Esophagus squamous epithelium (tissue), 5 donors: ENCODE measurements at regions not wholly inside any gene's neighbourhood (a gene's known extent, or its start where the extent isn't known, plus 50 kb on each side); places are given as distances from the start of the nearest gene placed in this dataset.

Experiments
- DNase-seq: peaks from one replicate; lab custom pipeline; 2025; lab: John Stamatoyannopoulos, UW
- H3K27ac ChIP-seq, 4 donors: fragments of 200-600 bp; sonication (generic); one replicate each; pipeline ENCODE4 v1.5.1; 2016 to 2019; ENCODE audit warnings: mild to moderate bottlenecking in 1 of 4
- H3K27me3 ChIP-seq, 4 donors: fragments of 200-600 bp; sonication (generic); 1 replicate in 3 of 4; 2 replicates in 1 of 4; pipeline versions ENCODE4 v1.5.1 to v1.6.0; 2017 to 2021; ENCODE audit warnings: antibody characterized with exemption in 1 of 4
- H3K36me3 ChIP-seq, 3 donors: fragments of 200-600 bp; sonication (generic); one replicate each; pipeline ENCODE4 v1.5.1; 2016 to 2019
- H3K4me1 ChIP-seq, 3 donors: fragments of 200-600 bp; sonication (generic); one replicate each; pipeline ENCODE4 v1.5.1; 2017 to 2019
- H3K4me3 ChIP-seq, 4 donors: fragments of 200-600 bp; sonication (generic); 1 replicate in 3 of 4; 2 replicates in 1 of 4; pipeline ENCODE4 v1.5.1; 2016 to 2019; ENCODE audit warnings: mild to moderate bottlenecking in 2 of 4, moderate library complexity in 1 of 4
- H3K9me3 ChIP-seq, 3 donors: fragments of 200-600 bp; sonication (generic); one replicate each; pipeline ENCODE4 v1.5.1; 2016 to 2019
- POLR2A ChIP-seq, 4 donors: fragments of 450-650 bp; IDR thresholded peaks; one replicate each; pipeline ENCODE4 v1.6.1; 2017; ENCODE audit warnings: antibody characterized with exemption in 4 of 4, mild to moderate bottlenecking in 4 of 4, moderate library complexity in 3 of 4
- intact Hi-C: fragments of 100-400 bp; cut with DNase I; formaldehyde crosslinking; loops from one replicate; pipeline ENCODE4 v1.15.0; 2022
- TF ChIP-seq, protein P1 (sequence below), 6 experiments: fragments of 450-650 bp in 4 of 6; fragments of 200-600 bp in 2 of 6; sonication (generic) in 2 of 6; IDR thresholded peaks; one replicate each; pipeline ENCODE4 v1.5.1; 2016 to 2019; ENCODE audit warnings: antibody characterized with exemption in 6 of 6, mild to moderate bottlenecking in 4 of 6, moderate library complexity in 4 of 6
- donor health status: DM: yes; HTN: yes; CAD: no.

DNA sequence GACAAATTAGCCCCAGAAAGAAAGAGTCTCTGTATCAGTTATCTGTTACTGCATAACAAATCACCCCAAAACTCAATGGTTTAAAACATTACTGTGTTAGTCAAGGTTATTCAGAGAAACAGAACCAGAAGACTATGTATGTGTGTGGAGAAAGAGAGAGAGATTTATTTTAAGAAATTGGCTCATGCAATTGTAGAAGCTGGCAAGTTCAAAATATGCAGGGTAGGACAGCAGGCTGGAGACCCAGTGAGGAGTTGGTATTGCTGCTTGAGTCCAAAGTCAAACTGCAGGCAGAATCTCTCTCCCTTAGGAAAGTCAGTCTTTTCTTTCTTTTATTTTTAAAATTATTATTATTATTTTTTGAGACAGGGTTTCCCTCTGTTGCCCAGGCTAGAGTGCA is 50.2 kb upstream of the TNR start:
- TF ChIP-seq, protein P1, sequence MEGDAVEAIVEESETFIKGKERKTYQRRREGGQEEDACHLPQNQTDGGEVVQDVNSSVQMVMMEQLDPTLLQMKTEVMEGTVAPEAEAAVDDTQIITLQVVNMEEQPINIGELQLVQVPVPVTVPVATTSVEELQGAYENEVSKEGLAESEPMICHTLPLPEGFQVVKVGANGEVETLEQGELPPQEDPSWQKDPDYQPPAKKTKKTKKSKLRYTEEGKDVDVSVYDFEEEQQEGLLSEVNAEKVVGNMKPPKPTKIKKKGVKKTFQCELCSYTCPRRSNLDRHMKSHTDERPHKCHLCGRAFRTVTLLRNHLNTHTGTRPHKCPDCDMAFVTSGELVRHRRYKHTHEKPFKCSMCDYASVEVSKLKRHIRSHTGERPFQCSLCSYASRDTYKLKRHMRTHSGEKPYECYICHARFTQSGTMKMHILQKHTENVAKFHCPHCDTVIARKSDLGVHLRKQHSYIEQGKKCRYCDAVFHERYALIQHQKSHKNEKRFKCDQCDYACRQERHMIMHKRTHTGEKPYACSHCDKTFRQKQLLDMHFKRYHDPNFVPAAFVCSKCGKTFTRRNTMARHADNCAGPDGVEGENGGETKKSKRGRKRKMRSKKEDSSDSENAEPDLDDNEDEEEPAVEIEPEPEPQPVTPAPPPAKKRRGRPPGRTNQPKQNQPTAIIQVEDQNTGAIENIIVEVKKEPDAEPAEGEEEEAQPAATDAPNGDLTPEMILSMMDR (IDR thresholded peaks at IDR 0.05) = no peak
- TF ChIP-seq POLR2A (IDR thresholded peaks at IDR 0.05) = no peak
- DNase-seq = no peak
- intact Hi-C loops = no loop called here
- Histone ChIP-seq H3K4me3 (no peak overlapping the region), H3K27ac (no peak overlapping the region), H3K4me1 (no peaks in the 10 kb centered on the region), H3K9me3 (no peaks in the 10 kb centered on the region), H3K27me3 (no peaks in the 10 kb centered on the region), H3K36me3 (no peaks in the 10 kb centered on the region)
